ENCODE measurements at regions not wholly inside any gene's neighbourhood (a gene's known extent, or its start where the extent isn't known, plus 50 kb on each side); places are given as distances from the start of the nearest gene placed in this dataset.

GRCh38 chr6:87817183-87817582, 115.2 kb upstream of the AKIRIN2 start:
- DNase-seq (ENCODE audit: extremely low spot score) = no peak
- ChIA-PET CTCF (no interaction called here), POLR2A (no interaction called here)
- TF ChIP-seq L3MBTL2 (conservative IDR thresholded peaks at IDR 0.05) (no peak), FOXK2 (IDR thresholded peaks at IDR 0.05) (no peak), NFRKB (IDR thresholded peaks at IDR 0.05) (no peak), BHLHE40 (IDR thresholded peaks at IDR 0.05; ENCODE audit: borderline replicate concordance) (no peak), FOXM1 (IDR thresholded peaks at IDR 0.05; ENCODE audit: borderline replicate concordance) (no peak), FOXA1 (IDR thresholded peaks at IDR 0.05) (no peak), HDGF (IDR thresholded peaks at IDR 0.05; ENCODE audit: borderline replicate concordance) (no peak), LEF1 (IDR thresholded peaks at IDR 0.05; ENCODE audit: borderline replicate concordance) (no peak), SP1 (IDR thresholded peaks at IDR 0.05) (no peak), TARDBP (IDR thresholded peaks at IDR 0.05) (no peak), ZNF384 (IDR thresholded peaks at IDR 0.05) (no peak), SUZ12 (IDR thresholded peaks at IDR 0.05) (no peak), ELF4 (IDR thresholded peaks at IDR 0.05) (no peak), ARNT (IDR thresholded peaks at IDR 0.05) (no peak), CTBP1 (IDR thresholded peaks at IDR 0.05; ENCODE audit: borderline replicate concordance) (no peak)
- TF ChIP-seq, protein P1, sequence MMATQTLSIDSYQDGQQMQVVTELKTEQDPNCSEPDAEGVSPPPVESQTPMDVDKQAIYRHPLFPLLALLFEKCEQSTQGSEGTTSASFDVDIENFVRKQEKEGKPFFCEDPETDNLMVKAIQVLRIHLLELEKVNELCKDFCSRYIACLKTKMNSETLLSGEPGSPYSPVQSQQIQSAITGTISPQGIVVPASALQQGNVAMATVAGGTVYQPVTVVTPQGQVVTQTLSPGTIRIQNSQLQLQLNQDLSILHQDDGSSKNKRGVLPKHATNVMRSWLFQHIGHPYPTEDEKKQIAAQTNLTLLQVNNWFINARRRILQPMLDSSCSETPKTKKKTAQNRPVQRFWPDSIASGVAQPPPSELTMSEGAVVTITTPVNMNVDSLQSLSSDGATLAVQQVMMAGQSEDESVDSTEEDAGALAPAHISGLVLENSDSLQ (IDR thresholded peaks at IDR 0.05) = no peak

DNA sequence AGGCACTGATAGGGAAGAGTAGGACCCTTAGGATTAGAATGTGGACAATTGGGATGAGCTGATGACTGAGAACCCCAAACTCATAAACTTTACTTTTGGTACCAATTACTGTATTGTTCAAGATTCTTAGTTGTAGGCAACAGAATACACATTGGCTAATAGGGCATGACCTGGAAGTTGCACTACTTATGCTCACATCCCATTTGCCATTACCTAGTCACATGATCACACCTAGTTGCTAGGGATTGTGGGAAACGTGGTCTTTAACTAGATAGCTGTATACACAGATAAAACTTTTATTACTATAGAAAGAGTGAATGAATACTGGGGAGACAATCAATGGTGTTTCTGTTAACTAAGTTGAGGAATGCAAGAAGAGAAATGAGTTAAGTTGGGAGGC, 113.4 kb upstream of the AKIRIN2 start:
- no peak for DNase-seq (ENCODE audit: extremely low spot score)
- ChIA-PET POLR2A (no interaction called here), CTCF (no interaction called here)
- TF ChIP-seq SUZ12 (IDR thresholded peaks at IDR 0.05) = no peak
- no peak for TF ChIP-seq L3MBTL2 (conservative IDR thresholded peaks at IDR 0.05)
- TF ChIP-seq TARDBP (IDR thresholded peaks at IDR 0.05) = no peak
- TF ChIP-seq HDGF (IDR thresholded peaks at IDR 0.05; ENCODE audit: borderline replicate concordance) = no peak
- TF ChIP-seq FOXM1 (IDR thresholded peaks at IDR 0.05; ENCODE audit: borderline replicate concordance) = no peak
- TF ChIP-seq CTBP1 (IDR thresholded peaks at IDR 0.05; ENCODE audit: borderline replicate concordance) = no peak
- no peak for TF ChIP-seq FOXK2 (IDR thresholded peaks at IDR 0.05)
- no peak for TF ChIP-seq SP1 (IDR thresholded peaks at IDR 0.05)
- no peak for TF ChIP-seq ARNT (IDR thresholded peaks at IDR 0.05)
- no peak for TF ChIP-seq FOXA1 (IDR thresholded peaks at IDR 0.05)
- TF ChIP-seq NFRKB (IDR thresholded peaks at IDR 0.05) = no peak

DNA sequence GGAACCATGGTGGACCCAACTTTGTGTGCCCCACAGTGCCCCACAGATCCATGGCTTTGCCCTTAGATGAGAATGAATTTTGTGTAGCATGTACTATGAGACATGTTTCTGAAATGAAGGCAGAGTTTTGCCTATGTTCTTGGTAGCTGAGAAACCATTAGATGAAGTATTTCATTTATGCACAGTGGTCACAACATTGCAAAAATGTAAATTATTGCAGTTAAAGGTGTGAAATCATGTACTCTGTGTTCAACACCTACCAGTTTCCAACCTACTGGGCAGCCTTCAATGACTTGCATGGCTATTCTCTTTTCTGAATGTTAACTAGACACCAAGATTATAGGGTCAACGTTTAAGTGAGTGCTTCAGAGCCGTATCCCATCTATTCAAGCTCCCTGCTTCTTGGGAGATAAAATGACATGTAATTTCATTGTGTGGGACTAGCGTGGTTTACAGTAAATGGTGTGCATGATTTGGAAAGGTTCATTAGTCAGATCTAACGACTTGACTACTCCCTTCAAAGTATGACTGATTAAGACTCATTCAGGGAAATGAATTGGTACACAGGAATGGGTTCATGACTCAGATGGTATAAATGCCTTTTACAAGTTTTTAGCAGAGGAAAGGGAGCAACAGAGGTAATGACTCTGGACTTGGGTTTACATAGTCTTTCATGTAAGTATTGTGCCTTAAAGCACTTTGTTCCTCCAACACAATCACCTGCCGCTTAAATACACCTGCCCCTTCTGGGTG, 106.1 kb upstream of the AKIRIN2 start:
- no peak for DNase-seq (ENCODE audit: extremely low spot score)
- POLR2A ChIA-PET = no interaction called here
- CTCF ChIA-PET = no interaction called here
- TF ChIP-seq FOXK2 (IDR thresholded peaks at IDR 0.05) = no peak
- no peak for TF ChIP-seq TARDBP (IDR thresholded peaks at IDR 0.05)
- no peak for TF ChIP-seq FOXA1 (IDR thresholded peaks at IDR 0.05)
- TF ChIP-seq HDGF (IDR thresholded peaks at IDR 0.05; ENCODE audit: borderline replicate concordance) = no peak
- no peak for TF ChIP-seq FOXM1 (IDR thresholded peaks at IDR 0.05; ENCODE audit: borderline replicate concordance)
- no peak for TF ChIP-seq CTBP1 (IDR thresholded peaks at IDR 0.05; ENCODE audit: borderline replicate concordance)
- TF ChIP-seq, protein P1 (IDR thresholded peaks at IDR 0.05) = no peak
- no peak for TF ChIP-seq LEF1 (IDR thresholded peaks at IDR 0.05; ENCODE audit: borderline replicate concordance)
- no peak for TF ChIP-seq BHLHE40 (IDR thresholded peaks at IDR 0.05; ENCODE audit: borderline replicate concordance)
- TF ChIP-seq ELF4 (IDR thresholded peaks at IDR 0.05) = no peak
- no peak for TF ChIP-seq SUZ12 (IDR thresholded peaks at IDR 0.05)
- TF ChIP-seq NFRKB (IDR thresholded peaks at IDR 0.05) = no peak
- no peak for TF ChIP-seq L3MBTL2 (conservative IDR thresholded peaks at IDR 0.05)
- TF ChIP-seq ARNT (IDR thresholded peaks at IDR 0.05) = no peak
- no peak for TF ChIP-seq ZNF384 (IDR thresholded peaks at IDR 0.05)
- TF ChIP-seq SP1 (IDR thresholded peaks at IDR 0.05) = no peak

GRCh38 chr6:87807475-87807874, 105.4 kb upstream of the AKIRIN2 start:
- ChIA-PET POLR2A (no interaction called here), CTCF (no interaction called here)
- DNase-seq (ENCODE audit: extremely low spot score) = no peak
- TF ChIP-seq ZNF384 (IDR thresholded peaks at IDR 0.05) = no peak
- TF ChIP-seq NFRKB (IDR thresholded peaks at IDR 0.05) = no peak
- TF ChIP-seq SP1 (IDR thresholded peaks at IDR 0.05) = no peak
- no peak for TF ChIP-seq BHLHE40 (IDR thresholded peaks at IDR 0.05; ENCODE audit: borderline replicate concordance)
- no peak for TF ChIP-seq CTBP1 (IDR thresholded peaks at IDR 0.05; ENCODE audit: borderline replicate concordance)
- TF ChIP-seq LEF1 (IDR thresholded peaks at IDR 0.05; ENCODE audit: borderline replicate concordance) = no peak
- no peak for TF ChIP-seq FOXK2 (IDR thresholded peaks at IDR 0.05)
- TF ChIP-seq ELF4 (IDR thresholded peaks at IDR 0.05) = no peak
- TF ChIP-seq TARDBP (IDR thresholded peaks at IDR 0.05) = no peak
- TF ChIP-seq, protein P1 (IDR thresholded peaks at IDR 0.05) = no peak
- no peak for TF ChIP-seq ARNT (IDR thresholded peaks at IDR 0.05)
- no peak for TF ChIP-seq FOXA1 (IDR thresholded peaks at IDR 0.05)
- no peak for TF ChIP-seq L3MBTL2 (conservative IDR thresholded peaks at IDR 0.05)

GRCh38 chr6:87806635-87807034, 104.6 kb upstream of the AKIRIN2 start:
- DNase-seq (ENCODE audit: extremely low spot score) = peak; percentile 23
- TF ChIP-seq SP1 (IDR thresholded peaks at IDR 0.05) = no peak
- TF ChIP-seq CTBP1 (IDR thresholded peaks at IDR 0.05; ENCODE audit: borderline replicate concordance) = no peak
- no peak for TF ChIP-seq FOXK2 (IDR thresholded peaks at IDR 0.05)
- TF ChIP-seq, protein P1 (IDR thresholded peaks at IDR 0.05) = no peak
- no peak for TF ChIP-seq L3MBTL2 (conservative IDR thresholded peaks at IDR 0.05)
- no peak for TF ChIP-seq LEF1 (IDR thresholded peaks at IDR 0.05; ENCODE audit: borderline replicate concordance)
- TF ChIP-seq HDGF (IDR thresholded peaks at IDR 0.05; ENCODE audit: borderline replicate concordance) = no peak
- no peak for TF ChIP-seq FOXM1 (IDR thresholded peaks at IDR 0.05; ENCODE audit: borderline replicate concordance)
- no peak for TF ChIP-seq ARNT (IDR thresholded peaks at IDR 0.05)
- TF ChIP-seq ELF4 (IDR thresholded peaks at IDR 0.05) = no peak
- ChIA-PET POLR2A (no interaction called here), CTCF (no interaction called here)

Data from HEK293T (cell line).